OCI-LY3 (cell line): ENCODE measurements at regions not wholly inside any gene's neighbourhood (a gene's known extent, or its start where the extent isn't known, plus 50 kb on each side); places are given as distances from the start of the nearest gene placed in this dataset.

Experiments
- CTCF ChIP-seq: fragments of 200-600, 300-600 bp; sonication (generic); IDR thresholded peaks from 2 replicates; pipeline ENCODE4 v1.5.1; 2014; ENCODE audit warnings: antibody characterized with exemption, low read length, low read depth
- EZH2phosphoT487 ChIP-seq: fragments of 200-600 bp; shearing (Covaris generic); IDR thresholded peaks from 2 replicates; pipeline ENCODE4 v1.6.1; 2018; ENCODE audit warnings: antibody characterized with exemption, mixed run types, low read depth

DNA sequence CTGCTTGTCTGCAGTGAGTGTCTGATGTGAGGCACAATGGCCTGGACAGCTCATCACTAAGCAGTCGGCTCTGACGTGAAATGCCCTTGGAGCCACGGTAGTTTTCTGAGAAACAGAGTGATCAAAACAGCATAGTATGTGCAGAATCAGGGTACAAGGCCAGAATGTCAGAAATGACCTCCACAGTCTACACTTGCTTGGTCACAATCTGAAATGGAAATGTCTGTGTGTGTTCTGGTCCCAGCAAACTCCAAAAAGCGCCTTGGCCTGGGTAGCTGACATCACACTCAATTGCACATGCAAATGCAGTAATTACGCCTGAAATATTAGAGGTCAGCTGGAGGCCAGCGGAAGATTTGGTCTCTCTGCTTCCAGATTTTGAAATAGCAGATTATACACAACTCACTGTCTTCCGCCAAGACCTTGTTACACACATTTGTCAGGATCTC lies 95.4 kb downstream of the CTAGE1 start:
- TF ChIP-seq CTCF = no peak
- no peak for TF ChIP-seq EZH2phosphoT487
